B cell (primary cell): ENCODE measurements at regions not wholly inside any gene's neighbourhood (a gene's known extent, or its start where the extent isn't known, plus 50 kb on each side); places are given as distances from the start of the nearest gene placed in this dataset.

ENCODE experiments used
- ATAC-seq: fragments of 200-7000 bp; cut with Tn5 transposase; one replicate; pipeline ENCODE4 v1.10.0; 2021; ENCODE audit warnings: low read depth, mild to moderate bottlenecking, moderate number of reproducible peaks, moderate library complexity
- CTCF ChIA-PET: fragments of 350-600 bp; sonication (Branson Sonifier 250); formaldehyde crosslinking; loops from one replicate; lab custom pipeline; 2021; ENCODE audit warnings: antibody characterized with exemption, inconsistent platforms; lab: Charles Lee
- POLR2A ChIA-PET: fragments of 350-600 bp; sonication (Branson Sonifier 250); formaldehyde crosslinking; loops from one replicate; lab custom pipeline; 2021; ENCODE audit warnings: antibody characterized with exemption; lab: Charles Lee
- DNase-seq: peaks from one replicate; pipeline ENCODE4 v3.0.0; 2013
- H2AFZ ChIP-seq: 2 replicates; pipeline ENCODE4 v1.6.1; 2012; ENCODE audit warnings: mild to moderate bottlenecking, low read depth, low read length; ENCODE audit not compliant: insufficient read depth, poor library complexity, severe bottlenecking
- H3K27ac ChIP-seq, 2 donors: 1 replicate in 1 of 2; 2 replicates in 1 of 2; pipeline ENCODE4 v1.5.1; 2012 to 2013; ENCODE audit warnings: low read length in 2 of 2, mild to moderate bottlenecking in 2 of 2, moderate library complexity in 1 of 2
- H3K27me3 ChIP-seq, 4 experiments: fragments of 200-600 bp in 1 of 4; sonication (generic) in 1 of 4; replicated peaks in 1 of 4; 1 replicate in 2 of 4; 2 replicates in 2 of 4; pipeline versions ENCODE4 v1.6.1 to v1.7.0; 2013 to 2016; ENCODE audit warnings: low read length in 3 of 4, mild to moderate bottlenecking in 2 of 4, mixed read lengths in 1 of 4, moderate library complexity in 1 of 4; ENCODE audit not compliant: insufficient read depth in 4 of 4, control insufficient read depth in 3 of 4; ENCODE audit errors: control extremely low read depth in 1 of 4
- H3K36me3 ChIP-seq, 2 experiments: replicated peaks in 1 of 2; 1 replicate in 1 of 2; 2 replicates in 1 of 2; pipeline versions ENCODE4 v1.6.1 to v1.7.1; 2013; ENCODE audit warnings: low read length in 1 of 2; ENCODE audit not compliant: insufficient read depth in 2 of 2, control insufficient read depth in 1 of 2; ENCODE audit errors: control extremely low read depth in 1 of 2, extremely low read depth in 1 of 2
- H3K4me1 ChIP-seq, 2 donors: fragments of 200-600 bp in 1 of 2; sonication (generic) in 1 of 2; 1 replicate in 1 of 2; 2 replicates in 1 of 2; pipeline versions ENCODE4 v1.5.1 to v1.6.1; 2013 to 2017; ENCODE audit warnings: low read length in 2 of 2; ENCODE audit not compliant: control insufficient read depth in 2 of 2, insufficient read depth in 2 of 2
- H3K4me2 ChIP-seq: replicated peaks from 2 replicates; pipeline ENCODE3; 2012; ENCODE audit warnings: mild to moderate bottlenecking, low read depth, low read length; ENCODE audit not compliant: poor library complexity, severe bottlenecking
- H3K4me3 ChIP-seq, 5 experiments: fragments of 200-600 bp in 1 of 5; sonication (generic) in 1 of 5; 1 replicate in 3 of 5; 2 replicates in 2 of 5; pipeline versions ENCODE4 v1.5.1 to v1.7.0; 2011 to 2016; ENCODE audit warnings: low read length in 4 of 5, mild to moderate bottlenecking in 4 of 5, low read depth in 2 of 5, control low read depth in 1 of 5, moderate library complexity in 1 of 5; ENCODE audit not compliant: insufficient read depth in 1 of 5; ENCODE audit errors: control extremely low read depth in 1 of 5, extremely low read depth in 1 of 5
- H3K79me2 ChIP-seq: fragments of 200-600 bp; sonication (generic); one replicate; pipeline ENCODE4 v1.6.0; 2016; ENCODE audit warnings: low read length; ENCODE audit not compliant: control insufficient read depth, insufficient read depth
- H3K9ac ChIP-seq: fragments of 200-600 bp; sonication (generic); 2 replicates; pipeline ENCODE4 v1.6.1; 2017; ENCODE audit warnings: mild to moderate bottlenecking, low read length, moderate library complexity
- H3K9me3 ChIP-seq, 3 donors: one replicate each; pipeline versions ENCODE4 v1.6.1 to v1.7.1; 2013; ENCODE audit warnings: low read length in 2 of 3; ENCODE audit not compliant: control insufficient read depth in 2 of 3, insufficient read depth in 1 of 3; ENCODE audit errors: control extremely low read depth in 1 of 3
- H4K20me1 ChIP-seq: 2 replicates; pipeline ENCODE4 v1.6.0; 2012; ENCODE audit warnings: mild to moderate bottlenecking, low read length; ENCODE audit not compliant: insufficient read depth, control insufficient read depth, poor library complexity, severe bottlenecking
- H3K27ac Mint-ChIP-seq: one replicate; pipeline ENCODE4 v1.8.0; 2021; ENCODE audit warnings: mixed read lengths
- H3K27me3 Mint-ChIP-seq: one replicate; pipeline ENCODE4 v1.8.0; 2021; ENCODE audit warnings: mixed read lengths
- H3K4me1 Mint-ChIP-seq: one replicate; pipeline ENCODE4 v1.8.0; 2021; ENCODE audit warnings: mixed read lengths
- H3K4me3 Mint-ChIP-seq: one replicate; pipeline ENCODE4 v1.8.0; 2021; ENCODE audit warnings: mixed read lengths
- H3K9me3 Mint-ChIP-seq: one replicate; pipeline ENCODE4 v1.8.0; 2022; ENCODE audit warnings: mixed read lengths; ENCODE audit not compliant: insufficient read depth
- CTCF ChIP-seq: fragments of 200-600 bp; IDR thresholded peaks from one replicate; pipeline ENCODE4 v1.8.0; 2022; ENCODE audit warnings: antibody characterized with exemption, mild to moderate bottlenecking
- EZH2 ChIP-seq: IDR thresholded peaks from 2 replicates; pipeline ENCODE4 v1.6.1; 2012; ENCODE audit warnings: borderline replicate concordance, low read depth, mild to moderate bottlenecking, moderate library complexity, low read length; ENCODE audit not compliant: insufficient read depth, poor library complexity, severe bottlenecking
- WGBS: methylation state at CpG from one replicate; pipeline ENCODE4 v1.1.5; 2013; ENCODE audit warnings: missing lambda C conversion rate; ENCODE audit not compliant: insufficient coverage; 5-methylcytosine and 5-hydroxymethylcytosine counted together
- intact Hi-C: fragments of 100-400 bp; cut with micrococcal nuclease; formaldehyde crosslinking; loops from one replicate; pipeline ENCODE4 v1.10.0; 2022

GRCh38 chr18:61714421-61714820 lies 178.4 kb downstream of the RNF152 start:
- no peak overlapping the region for H3K4me3 Mint-ChIP-seq
- Histone ChIP-seq H3K79me2 (no peaks in the 10 kb centered on the region), H3K4me3 (no peak overlapping the region), H4K20me1 (no peaks in the 10 kb centered on the region), H3K9me3 (no peaks in the 10 kb centered on the region), H2AFZ (no peak overlapping the region), H3K36me3 (no peaks in the 10 kb centered on the region), H3K4me1 (no peaks in the 10 kb centered on the region), H3K9ac (no peak overlapping the region), H3K27me3 (no peaks in the 10 kb centered on the region), H3K27ac (no peak overlapping the region), H3K4me2 (no peak overlapping the region)
- H3K27ac Mint-ChIP-seq = no peak overlapping the region
- no peaks in the 10 kb centered on the region for H3K27me3 Mint-ChIP-seq
- intact Hi-C loops = no loop called here
- TF ChIP-seq CTCF (no peak), EZH2 (no peak)
- DNase-seq = no peak
- ChIA-PET POLR2A (no interaction called here), CTCF (no interaction called here)
- ATAC-seq = no peak
- H3K4me1 Mint-ChIP-seq = no peaks in the 10 kb centered on the region
- no peaks in the 10 kb centered on the region for H3K9me3 Mint-ChIP-seq
- no CpG with 5 or more reads among the region's 1 CpG for WGBS

- Histone ChIP-seq H3K9me3 (no peaks in the 10 kb centered on the region), H4K20me1 (no peaks in the 10 kb centered on the region), H3K4me2 (no peak overlapping the region), H2AFZ (no peak overlapping the region), H3K27me3 (no peaks in the 10 kb centered on the region), H3K4me3 (no peak overlapping the region), H3K9ac (no peak overlapping the region), H3K27ac (no peak overlapping the region), H3K79me2 (no peaks in the 10 kb centered on the region), H3K36me3 (no peaks in the 10 kb centered on the region), H3K4me1 (no peaks in the 10 kb centered on the region)
- Mint-ChIP-seq H3K27me3 (no peaks in the 10 kb centered on the region), H3K4me1 (no peaks in the 10 kb centered on the region), H3K4me3 (no peak overlapping the region), H3K27ac (no peak overlapping the region), H3K9me3 (no peaks in the 10 kb centered on the region)
- CTCF ChIA-PET = no interaction called here
- intact Hi-C loops = no loop called here
- DNase-seq (no peak), ATAC-seq (no peak)
- POLR2A ChIA-PET = no interaction called here
- TF ChIP-seq CTCF (no peak), EZH2 (no peak)
Observed at GRCh38 chr18:61713502-61713901, 179.3 kb downstream of the RNF152 start.
